Motor neuron (in vitro differentiated cells): ENCODE measurements at regions not wholly inside any gene's neighbourhood (a gene's known extent, or its start where the extent isn't known, plus 50 kb on each side); places are given as distances from the start of the nearest gene placed in this dataset.
A peak's percentile ranks its signal among the peaks of the same experiment; 100 is the strongest.

Experiments used
- ATAC-seq, 8 experiments: fragments of 200-7000 bp; cut with Tn5 transposase; replicated peaks in 6 of 8; 2 replicates each; pipeline ENCODE4 v1.8.0; 2021; ENCODE audit warnings: mild to moderate bottlenecking in 8 of 8, moderate library complexity in 8 of 8
- H3K27ac ChIP-seq, 2 donors: fragments of 250-450 bp; sonication (Bioruptor Pico); 2 replicates each; pipeline ENCODE4 v1.9.0; 2021; ENCODE audit warnings: antibody characterized with exemption in 2 of 2, mild to moderate bottlenecking in 2 of 2, moderate library complexity in 1 of 2
- H3K4me1 ChIP-seq, 2 donors: fragments of 250-450 bp; sonication (Bioruptor Pico); replicated peaks in 1 of 2; 2 replicates each; pipeline ENCODE4 v1.6.1; 2021; ENCODE audit warnings: antibody characterized with exemption in 2 of 2, mild to moderate bottlenecking in 2 of 2, moderate library complexity in 1 of 2
- H3K4me3 ChIP-seq, 5 donors: fragments of 250-450 bp; sonication (Bioruptor Pico); 2 replicates each; pipeline ENCODE4 v1.9.0; 2021; ENCODE audit warnings: antibody characterized with exemption in 5 of 5, mild to moderate bottlenecking in 5 of 5, moderate library complexity in 4 of 5
- WGBS, 10 experiments: fragments of 450-650 bp; shearing (Covaris generic); methylation state at CpG; one replicate each; pipeline ENCODE4 v1.0.0; 2022; 5-methylcytosine and 5-hydroxymethylcytosine counted together
- in situ Hi-C, 9 experiments: fragments of 400-800 bp; cut with MboI; loops; one replicate each; pipeline ENCODE4 v1.15.0; 2021; ENCODE audit warnings: low sequenced_read_pairs in 9 of 9, low pct_unique_long_range_greater_than_20kb in 2 of 9; ENCODE audit not compliant: unreplicated experiment in 9 of 9

- Histone ChIP-seq H3K4me3 (no peak overlapping the region), H3K27ac (no peak overlapping the region), H3K4me1 (peaks cover 0 to 2% of the 10 kb centered on the region in 2 donors)
- ATAC-seq = no peak
- in situ Hi-C loops = no loop called here
Observed at GRCh38 chr14:44662250-44662891, 155.3 kb upstream of the FSCB start.

DNA sequence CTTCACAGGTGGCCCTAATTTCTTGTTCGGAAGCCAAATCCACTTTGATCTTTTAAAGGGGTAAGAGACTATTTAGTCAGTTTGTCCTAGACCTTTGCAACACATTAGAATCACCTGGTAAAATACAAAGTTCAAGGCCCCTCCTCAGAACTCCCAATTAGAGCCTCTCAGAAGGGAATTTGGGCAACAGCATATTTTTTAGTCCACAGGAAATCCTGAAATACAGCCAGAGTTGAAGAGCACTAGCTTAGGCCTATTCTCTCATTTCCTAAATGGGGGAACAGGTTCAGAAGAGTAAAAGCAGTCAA lies 151.3 kb upstream of the FSCB start:
- peaks cover 0 to 2% of the 10 kb centered on the region in 2 donors for H3K4me1 ChIP-seq
- 0 to 89% (median 67%) methylated on average over 1 of the region's 1 CpG; no CpG with 5 or more reads in 3 of the 10 experiments for WGBS, 10 experiments
- in situ Hi-C loops = no loop called here
- no peak for ATAC-seq
- no peak overlapping the region for H3K4me3 ChIP-seq
- no peak overlapping the region for H3K27ac ChIP-seq

- peaks cover 0 to 2% of the 10 kb centered on the region in 2 donors for H3K4me1 ChIP-seq
- H3K27ac ChIP-seq = no peak overlapping the region
- peak in 3 of 8 experiments; percentile 38 to 59 (median 57) for ATAC-seq
- 0 to 60% (median 12%) methylated on average over 1 to 3 of the region's 3 CpGs for WGBS, 10 experiments
- in situ Hi-C loops = no loop called here
- no peak overlapping the region for H3K4me3 ChIP-seq
Observed at GRCh38 chr14:44657696-44658388, 150.8 kb upstream of the FSCB start.

- Histone ChIP-seq H3K27ac (no peak overlapping the region), H3K4me3 (no peak overlapping the region), H3K4me1 (peaks cover 0 to 2% of the 10 kb centered on the region in 2 donors)
- ATAC-seq = no peak
- in situ Hi-C loops = no loop called here
Observed at GRCh38 chr14:44657203-44657602, 150.1 kb upstream of the FSCB start.

DNA sequence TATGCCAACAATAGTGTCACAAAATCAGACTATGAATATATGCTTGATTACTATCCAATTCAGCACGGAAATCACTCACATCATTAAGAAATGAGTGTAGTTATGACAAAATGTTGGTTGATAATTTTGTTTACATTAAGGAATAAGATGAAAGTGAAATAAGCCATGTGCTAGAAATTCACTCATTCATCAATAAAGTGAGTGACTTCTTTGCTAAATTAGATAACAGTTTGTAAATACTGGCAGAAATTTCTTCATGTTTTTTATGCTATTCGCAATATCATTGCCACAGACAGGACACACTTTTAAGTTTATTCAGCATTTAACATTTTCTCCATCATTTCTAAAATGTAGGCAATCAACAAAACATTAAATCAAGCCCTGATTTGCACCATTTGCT lies 147.5 kb upstream of the FSCB start:
- H3K27ac ChIP-seq = no peak overlapping the region
- WGBS, 10 experiments = 10 to 100% (median 81%) methylated on average over 1 to 2 of the region's 2 CpGs
- H3K4me1 ChIP-seq = peaks cover 0 to 2% of the 10 kb centered on the region in 2 donors
- ATAC-seq = no peak
- in situ Hi-C loops = no loop called here
- H3K4me3 ChIP-seq = no peak overlapping the region

- in situ Hi-C loops = no loop called here
- no peak overlapping the region for H3K27ac ChIP-seq
Observed at GRCh38 chr14:44653641-44654040, 146.6 kb upstream of the FSCB start.

GRCh38 chr14:44652640-44653039 lies 145.6 kb upstream of the FSCB start:
- WGBS, 10 experiments = 0 to 92% (median 62%) methylated on average over 1 to 2 of the region's 2 CpGs; no CpG with 5 or more reads in 1 of the 10 experiments
- Histone ChIP-seq H3K4me1 (peaks cover 0 to 2% of the 10 kb centered on the region in 2 donors), H3K4me3 (no peak overlapping the region), H3K27ac (no peak overlapping the region)
- in situ Hi-C loops = no loop called here
- no peak for ATAC-seq

More at GRCh38 chr14:44653641-44654040, 146.6 kb upstream of the FSCB start:
- no peak for ATAC-seq
- WGBS, 10 experiments = 14 to 100% (median 79%) methylated on average over 1 to 3 of the region's 3 CpGs; no CpG with 5 or more reads in 3 of the 10 experiments
- Histone ChIP-seq H3K4me3 (no peak overlapping the region), H3K4me1 (peaks cover 0 to 2% of the 10 kb centered on the region in 2 donors)

DNA sequence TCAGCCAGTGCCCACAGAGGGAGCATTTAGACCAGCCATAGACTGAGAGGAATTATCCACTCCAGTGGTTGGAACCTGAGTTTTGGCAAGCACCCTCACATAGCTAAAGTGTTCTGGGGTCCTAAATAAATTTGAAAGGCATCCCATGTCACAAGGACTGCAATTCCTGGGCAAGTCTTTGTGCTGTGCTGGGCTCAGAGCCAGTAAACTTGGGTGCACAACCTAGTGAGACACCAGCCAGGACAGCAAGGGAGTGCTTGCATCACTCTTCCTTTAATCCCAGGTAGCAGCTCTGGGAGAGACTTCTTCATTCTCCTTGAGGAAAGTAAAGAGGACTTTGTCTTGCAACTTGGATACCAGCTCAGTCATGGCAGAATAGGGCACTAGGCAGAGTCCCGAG lies 142.0 kb upstream of the FSCB start:
- ATAC-seq = no peak
- Histone ChIP-seq H3K4me3 (no peak overlapping the region), H3K27ac (no peak overlapping the region), H3K4me1 (no peaks in the 10 kb centered on the region)
- in situ Hi-C loops = no loop called here
- WGBS, 10 experiments = 0 to 100% (median 55%) methylated on average over 1 of the region's 1 CpG; no CpG with 5 or more reads in 6 of the 10 experiments

GRCh38 chr14:44640416-44640815 lies 133.3 kb upstream of the FSCB start:
- Histone ChIP-seq H3K27ac (no peak overlapping the region), H3K4me3 (no peak overlapping the region), H3K4me1 (no peaks in the 10 kb centered on the region)
- WGBS, 10 experiments = 46 to 100% (median 87%) methylated on average over 1 to 2 of the region's 2 CpGs
- no peak for ATAC-seq
- in situ Hi-C loops = no loop called here

DNA sequence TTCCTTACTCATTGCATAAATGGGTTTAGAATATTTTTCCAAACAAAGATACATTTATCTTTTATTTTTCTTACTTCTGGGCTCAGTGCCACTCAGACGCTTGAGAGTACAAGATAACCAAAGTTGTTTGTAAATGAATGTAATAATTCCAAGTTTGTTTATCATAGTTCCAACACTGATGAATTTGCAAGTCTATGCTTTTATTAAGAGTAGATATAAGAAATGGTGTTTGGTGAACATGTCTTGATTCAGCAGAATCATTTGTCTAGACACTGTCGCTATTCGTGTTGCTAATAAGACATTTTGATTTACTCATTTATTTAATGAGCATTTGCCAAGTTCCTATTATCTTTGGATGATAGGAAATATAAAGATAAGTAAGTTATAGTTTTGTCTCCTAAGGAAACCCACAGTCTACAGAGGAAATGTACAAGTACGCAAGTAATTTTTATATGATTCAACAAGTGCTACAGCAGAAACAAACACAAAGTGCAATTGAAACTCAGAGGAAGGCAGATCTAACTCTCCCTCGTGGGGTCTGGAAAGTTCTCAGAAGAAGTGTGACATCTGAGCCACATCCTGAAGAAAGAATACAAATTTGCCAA lies 132.8 kb upstream of the FSCB start:
- no peak overlapping the region for H3K27ac ChIP-seq
- ATAC-seq = no peak
- H3K4me3 ChIP-seq = no peak overlapping the region
- WGBS, 10 experiments = 38 to 91% (median 76%) methylated on average over 2 to 5 of the region's 5 CpGs; no CpG with 5 or more reads in 1 of the 10 experiments
- no peaks in the 10 kb centered on the region for H3K4me1 ChIP-seq
- in situ Hi-C loops = no loop called here

DNA sequence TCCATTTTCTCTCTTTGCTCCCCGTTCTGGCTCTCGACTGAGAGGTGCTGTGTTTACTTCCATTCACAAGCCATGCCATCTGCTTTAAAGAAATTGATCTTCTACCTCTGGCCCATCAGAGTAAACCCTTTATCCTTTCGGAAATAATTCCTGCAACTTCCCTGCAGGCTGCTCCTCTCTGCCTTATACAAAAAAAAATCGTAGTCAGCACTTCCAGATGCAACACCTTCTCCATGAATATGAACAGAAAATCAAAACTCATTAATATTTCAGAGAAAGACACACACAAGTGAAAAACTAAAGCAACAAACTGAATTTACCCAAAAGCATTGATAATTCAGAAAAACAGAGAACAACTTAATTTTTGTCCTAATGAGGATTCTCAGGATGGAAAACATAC lies 127.6 kb upstream of the FSCB start:
- in situ Hi-C loops = no loop called here
- ATAC-seq = no peak
- Histone ChIP-seq H3K4me3 (no peak overlapping the region), H3K27ac (no peak overlapping the region), H3K4me1 (no peaks in the 10 kb centered on the region)
- 0 to 86% (median 49%) methylated on average over 1 to 4 of the region's 4 CpGs for WGBS, 10 experiments

DNA sequence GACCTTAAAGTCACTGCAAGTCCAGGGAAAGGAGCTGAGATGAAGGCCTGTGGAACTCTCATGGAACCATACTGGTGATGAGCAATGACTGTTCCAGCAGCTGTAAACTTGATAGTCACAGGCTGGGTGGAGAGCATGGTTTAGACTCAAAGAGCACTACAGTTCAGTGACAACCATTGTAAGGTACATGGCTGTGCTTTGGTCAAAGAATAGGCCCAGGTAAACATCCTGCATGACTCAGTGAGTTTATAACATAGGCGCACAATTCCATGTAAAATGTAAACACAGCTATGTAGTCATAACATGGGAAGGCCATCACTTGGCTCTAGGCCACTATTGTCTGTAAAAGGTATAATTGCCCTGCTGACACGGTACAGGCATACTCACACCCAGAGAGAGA lies 119.3 kb upstream of the FSCB start:
- no peak overlapping the region for H3K4me3 ChIP-seq
- no peak overlapping the region for H3K27ac ChIP-seq
- no peak for ATAC-seq
- no peaks in the 10 kb centered on the region for H3K4me1 ChIP-seq
- in situ Hi-C loops = no loop called here
- WGBS, 10 experiments = 0 to 100% (median 71%) methylated on average over 1 to 2 of the region's 2 CpGs; no CpG with 5 or more reads in 2 of the 10 experiments

- no peak overlapping the region for H3K4me3 ChIP-seq
- 0 to 100% (median 64%) methylated on average over 1 of the region's 1 CpG; no CpG with 5 or more reads in 1 of the 10 experiments for WGBS, 10 experiments
- H3K27ac ChIP-seq = no peak overlapping the region
- ATAC-seq = no peak
- in situ Hi-C loops = no loop called here
- H3K4me1 ChIP-seq = no peaks in the 10 kb centered on the region
Observed at GRCh38 chr14:44625098-44625497, 118.0 kb upstream of the FSCB start.
